SKM-1 treated with dmso at 0.1 percent for 144 hours (cell line): ENCODE measurements at regions not wholly inside any gene's neighbourhood (a gene's known extent, or its start where the extent isn't known, plus 50 kb on each side); places are given as distances from the start of the nearest gene placed in this dataset.
"Not testable (repeated sequence)": the region's sequence is repeated elsewhere in the genome, so short reads cannot be mapped to it uniquely, and the experiment has no call there.

Experiments used
- DNase-seq: peaks from one replicate; lab custom pipeline; 2025; ENCODE audit not compliant: unreplicated experiment; lab: John Stamatoyannopoulos, UW

DNA sequence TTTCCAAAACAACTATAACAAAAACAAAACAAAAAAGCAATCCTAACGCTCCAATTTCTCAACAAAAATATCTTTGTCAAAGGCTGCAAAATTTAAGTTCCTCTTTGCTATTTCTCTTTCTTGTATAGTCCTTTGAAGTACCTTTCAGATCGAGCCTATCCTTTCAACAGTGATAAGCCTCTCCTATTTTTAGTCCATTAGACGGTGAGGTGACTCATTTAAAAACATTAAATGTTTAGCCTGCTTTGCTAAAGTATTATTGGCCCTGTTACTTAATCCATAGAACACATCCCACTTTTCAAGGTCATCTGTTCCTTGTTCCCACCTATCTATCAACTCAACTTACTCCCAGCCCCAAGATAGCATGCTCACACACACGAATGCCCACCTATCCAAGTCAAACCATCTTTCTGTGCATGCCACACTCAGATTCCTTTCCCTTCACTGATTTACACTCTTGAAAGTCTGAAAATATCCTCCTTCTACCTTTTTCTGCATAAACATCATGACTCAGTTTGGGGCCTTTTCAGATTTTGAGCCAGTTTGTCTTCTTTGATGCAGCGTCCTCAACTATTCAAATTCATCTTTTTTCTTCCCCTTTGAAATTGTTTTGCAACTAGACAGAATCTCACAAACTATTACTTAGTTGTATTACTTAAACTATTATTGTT lies 224.9 kb upstream of the TMEM229A start:
- no peak for DNase-seq

DNA sequence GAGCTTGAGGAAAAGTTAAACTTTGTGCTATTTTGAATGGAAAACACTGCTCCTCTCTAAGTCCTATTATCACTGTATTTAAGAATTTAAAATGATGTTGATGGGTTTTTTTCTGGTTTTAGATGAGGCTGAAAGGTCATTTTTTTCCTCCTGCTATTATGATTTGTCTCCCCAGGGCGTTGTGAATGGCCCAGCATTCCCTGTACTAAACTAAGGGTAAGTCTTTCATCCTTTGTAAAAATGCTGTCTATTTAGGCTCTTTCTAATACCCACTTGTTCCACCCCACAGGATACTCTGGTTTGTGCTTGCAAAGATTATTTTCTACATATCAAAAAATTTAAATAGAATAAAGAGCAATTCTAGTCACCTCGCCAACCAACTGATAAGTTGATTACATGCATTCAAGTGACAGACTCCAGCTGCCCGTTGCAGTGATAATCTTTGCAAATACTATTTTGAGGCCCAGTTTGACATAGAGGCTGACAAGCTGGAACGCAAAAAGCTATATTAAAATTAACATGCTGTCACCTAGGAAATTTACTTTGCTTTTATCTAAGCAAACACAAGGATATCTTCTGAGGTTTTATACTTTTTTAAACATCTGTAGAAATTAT lies 222.3 kb upstream of the TMEM229A start:
- no peak for DNase-seq

DNA sequence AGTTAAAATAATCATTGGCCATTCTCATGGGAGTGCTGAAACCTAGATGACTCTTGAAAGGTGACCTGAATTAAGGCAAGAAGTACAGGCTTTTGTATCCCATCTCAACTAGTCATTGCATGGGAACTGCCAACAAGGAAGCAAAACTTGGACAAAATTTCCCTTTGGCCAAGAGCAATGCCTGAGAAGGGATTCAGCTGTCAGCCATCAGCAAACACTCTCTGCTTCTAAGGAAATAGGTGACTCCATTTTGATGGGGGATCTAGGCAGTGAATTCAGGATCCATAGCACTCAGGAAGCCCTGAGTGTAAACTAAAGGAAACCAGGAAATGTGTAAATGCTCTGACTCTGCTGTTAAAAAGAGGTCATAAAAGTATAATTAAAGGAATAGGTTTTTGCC lies 221.5 kb upstream of the TMEM229A start:
- no peak for DNase-seq

DNA sequence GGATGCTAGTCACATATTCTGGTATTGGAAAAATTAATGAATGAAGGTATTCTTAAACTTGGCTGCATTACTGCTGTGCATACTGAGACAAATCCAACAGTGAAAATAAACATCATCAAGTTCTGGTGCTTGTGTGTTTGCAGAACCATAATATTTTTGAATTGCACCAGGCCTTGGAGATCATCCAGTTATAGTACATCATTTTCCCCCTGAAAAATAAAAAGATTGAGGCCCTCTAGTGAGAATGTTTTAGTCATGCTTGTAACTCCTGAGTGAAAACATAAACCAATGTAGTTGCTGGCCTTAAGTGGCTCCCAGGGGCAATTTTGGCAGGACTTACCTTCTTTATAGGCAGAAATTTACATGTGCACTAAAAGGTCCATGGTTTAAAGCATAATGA lies 218.8 kb upstream of the TMEM229A start:
- no peak for DNase-seq

DNA sequence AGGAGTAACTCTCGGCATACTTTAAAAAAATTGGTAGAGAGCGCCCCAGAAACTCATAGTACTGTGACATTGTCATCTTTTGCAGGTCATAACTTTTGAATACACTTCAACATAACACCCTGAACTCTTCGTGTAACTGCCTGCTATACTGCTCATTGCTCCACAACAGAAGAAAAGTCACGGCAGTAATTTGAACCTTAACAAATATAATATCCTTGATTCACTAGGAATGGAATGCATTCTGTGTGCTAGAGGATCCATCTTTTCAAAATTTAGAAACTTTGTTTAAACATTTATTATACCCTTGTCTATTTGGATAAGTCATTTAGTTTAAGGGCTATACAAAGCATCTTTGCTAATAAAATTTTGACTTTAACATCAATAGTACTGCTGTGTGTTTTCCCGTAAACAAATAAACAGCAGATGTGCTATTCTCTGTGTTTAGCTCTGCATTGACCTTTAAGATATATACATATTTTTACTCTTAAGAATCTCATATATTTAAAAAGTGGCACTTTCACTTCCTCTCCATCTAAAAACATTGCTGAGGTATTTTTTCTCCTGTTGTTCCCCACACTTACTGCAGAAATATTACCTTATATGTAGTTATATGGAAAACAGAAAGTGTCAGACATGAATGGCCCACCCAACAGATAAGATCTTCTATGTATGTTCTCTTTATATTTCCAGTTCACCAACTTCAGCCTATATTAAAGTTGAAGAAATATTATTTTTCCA lies 217.6 kb upstream of the TMEM229A start:
- no peak for DNase-seq

DNA sequence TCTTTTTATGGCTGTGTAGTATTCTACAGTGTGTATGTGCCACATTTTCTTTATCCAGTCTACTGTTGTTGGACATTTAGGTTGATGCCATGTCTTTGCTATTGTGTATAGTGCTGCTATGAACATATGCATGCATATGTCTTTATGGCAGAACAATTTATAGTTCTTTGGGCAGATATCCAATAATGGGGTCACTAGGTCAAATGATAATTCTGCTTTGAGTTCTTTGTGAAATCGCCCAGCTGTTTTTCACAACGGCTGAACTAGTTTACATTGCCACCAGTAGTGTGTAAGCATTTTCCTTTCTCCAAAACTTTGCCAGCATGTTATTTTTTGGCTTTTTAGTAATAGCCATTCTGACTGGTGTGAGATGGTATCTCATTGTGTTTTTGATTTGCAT lies 214.8 kb upstream of the TMEM229A start:
- DNase-seq = no peak

DNA sequence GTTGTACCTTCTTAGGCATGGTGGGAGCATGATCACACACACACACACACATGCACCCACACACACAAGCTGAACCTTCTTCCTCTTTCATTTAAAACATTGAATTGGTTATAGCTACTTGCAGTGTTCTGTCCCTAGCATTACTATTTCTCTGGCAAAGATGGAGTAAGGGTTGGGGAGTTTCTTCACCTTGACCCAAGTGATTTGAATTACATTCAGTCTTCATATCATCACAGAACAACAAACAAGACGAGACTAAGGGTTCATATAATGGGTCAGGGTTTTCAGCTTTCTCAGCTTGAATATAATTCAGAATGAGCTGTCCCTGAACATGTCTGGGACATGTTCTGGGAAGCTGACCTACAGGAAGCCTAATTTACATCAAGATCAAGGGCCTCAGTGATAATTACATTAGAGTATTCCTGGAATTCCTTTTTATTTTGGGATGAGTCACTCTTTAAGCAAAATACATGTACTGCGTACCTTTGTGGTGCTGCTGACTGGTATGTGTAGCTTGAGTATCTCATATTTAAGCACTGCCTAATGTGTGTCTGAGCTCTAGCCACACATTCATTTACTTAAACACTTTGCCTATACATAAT lies 213.5 kb upstream of the TMEM229A start:
- DNase-seq = no peak

DNA sequence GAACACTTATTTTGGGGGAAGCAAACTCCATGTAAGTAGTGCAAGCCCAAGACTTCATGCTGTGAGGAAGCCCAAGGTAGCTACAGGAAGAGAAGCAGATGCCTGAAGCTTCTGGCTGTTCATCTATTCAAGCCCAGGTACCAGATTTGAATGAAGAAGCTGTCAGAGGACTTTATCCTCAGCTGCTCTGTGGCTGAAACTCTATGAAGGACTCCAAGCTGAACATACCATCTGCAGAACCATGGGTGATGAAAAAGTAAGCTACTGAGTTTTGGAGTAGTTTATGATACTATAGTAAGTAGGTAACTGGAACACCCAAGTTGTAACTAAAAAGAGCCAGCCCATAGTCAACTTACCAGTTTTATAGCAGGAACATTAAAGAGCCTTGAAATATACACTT lies 211.6 kb upstream of the TMEM229A start:
- DNase-seq = not testable (repeated sequence)

DNA sequence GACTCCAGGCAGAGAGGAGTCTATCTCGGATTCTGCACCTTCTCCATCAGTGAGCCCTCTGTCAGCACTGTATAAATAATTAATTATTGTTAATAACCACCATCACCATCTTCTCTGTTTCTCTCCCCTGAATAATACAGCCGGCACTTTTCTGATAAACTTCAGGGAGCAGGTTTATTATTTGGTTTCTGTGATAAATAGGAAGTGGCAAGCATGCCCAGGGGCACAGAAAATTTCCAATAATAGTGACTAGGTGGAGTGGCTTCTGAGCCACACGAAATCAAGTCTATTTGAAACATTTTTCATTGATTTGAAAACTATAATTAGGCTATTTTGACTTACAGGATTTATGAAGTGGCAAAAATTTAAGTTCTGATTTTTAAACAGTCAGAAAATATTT lies 186.8 kb upstream of the TMEM229A start:
- DNase-seq = no peak

DNA sequence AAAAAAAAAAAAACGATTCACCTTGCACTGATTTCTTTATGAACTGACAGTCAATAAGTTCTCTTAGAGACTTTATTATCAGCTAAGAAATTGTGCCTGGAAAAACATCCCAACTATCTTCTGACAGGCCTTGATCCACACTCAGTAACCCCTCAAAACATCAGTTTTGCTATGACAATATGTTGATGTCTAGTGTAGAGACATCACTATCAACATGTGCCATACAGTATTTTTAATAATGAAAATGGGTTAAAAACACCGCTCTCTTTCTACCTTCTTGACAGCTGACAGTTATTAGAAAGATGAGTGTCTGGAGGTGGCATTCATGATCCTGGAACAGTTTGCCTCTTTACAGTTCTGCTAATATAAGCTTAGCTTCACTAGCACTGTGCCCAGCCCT lies 175.8 kb upstream of the TMEM229A start:
- DNase-seq = no peak

DNA sequence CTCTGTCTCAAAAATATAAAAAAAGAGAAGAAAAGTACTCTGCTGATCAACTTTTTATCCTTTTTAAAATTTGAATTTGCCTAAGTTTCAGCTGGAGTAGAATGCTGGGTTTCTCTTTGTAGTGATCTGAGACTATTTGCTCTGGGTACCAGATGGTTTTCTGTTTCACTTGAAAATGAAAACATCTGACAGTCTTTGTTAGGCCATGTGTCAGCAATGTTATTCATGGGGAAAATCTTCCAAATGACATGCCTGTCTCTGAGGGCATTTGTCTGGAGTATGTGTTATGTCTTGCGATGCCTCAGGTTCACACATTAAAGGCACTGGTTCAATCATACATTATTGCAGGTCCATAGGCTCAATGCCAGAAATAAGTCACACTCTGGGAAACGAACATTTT lies 175.3 kb upstream of the TMEM229A start:
- DNase-seq = no peak

DNA sequence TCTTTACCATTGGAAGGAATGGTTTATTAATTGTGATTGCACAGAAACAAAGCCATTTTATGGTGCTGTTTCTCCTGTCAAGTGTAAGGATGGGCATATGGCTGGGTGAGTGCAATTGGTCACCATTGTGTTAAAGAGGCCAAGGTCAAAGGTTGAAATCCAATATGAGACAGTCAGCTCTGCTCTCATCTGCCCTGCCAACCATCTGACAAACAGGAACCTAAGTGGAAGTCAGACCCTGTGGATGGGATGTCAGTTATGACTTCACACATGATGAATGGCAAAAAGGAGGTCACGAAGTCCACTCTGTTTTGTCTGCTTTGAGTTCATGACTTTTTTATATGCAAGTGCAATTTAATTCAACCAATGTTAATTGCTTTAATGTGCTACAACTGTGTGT lies 172.7 kb upstream of the TMEM229A start:
- DNase-seq = no peak

DNA sequence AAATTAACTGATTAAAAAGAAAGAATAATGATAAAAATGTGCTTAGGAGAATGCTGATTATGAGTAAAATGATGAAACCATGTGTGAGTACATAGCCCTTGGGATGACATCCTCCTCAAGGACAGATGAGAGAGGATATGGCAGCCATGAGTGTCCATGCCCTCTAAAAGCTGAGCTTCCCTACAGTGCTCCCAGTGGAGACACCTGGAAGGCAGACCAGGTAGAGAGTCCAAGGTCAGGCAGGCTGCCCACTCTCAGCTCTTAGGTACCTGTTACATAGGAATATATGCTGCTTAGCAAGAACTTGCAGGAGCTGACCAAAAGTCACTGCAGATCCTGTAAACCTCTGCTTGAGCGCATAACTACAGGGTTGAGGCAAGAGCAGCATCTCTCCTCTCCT lies 169.7 kb upstream of the TMEM229A start:
- DNase-seq = no peak

DNA sequence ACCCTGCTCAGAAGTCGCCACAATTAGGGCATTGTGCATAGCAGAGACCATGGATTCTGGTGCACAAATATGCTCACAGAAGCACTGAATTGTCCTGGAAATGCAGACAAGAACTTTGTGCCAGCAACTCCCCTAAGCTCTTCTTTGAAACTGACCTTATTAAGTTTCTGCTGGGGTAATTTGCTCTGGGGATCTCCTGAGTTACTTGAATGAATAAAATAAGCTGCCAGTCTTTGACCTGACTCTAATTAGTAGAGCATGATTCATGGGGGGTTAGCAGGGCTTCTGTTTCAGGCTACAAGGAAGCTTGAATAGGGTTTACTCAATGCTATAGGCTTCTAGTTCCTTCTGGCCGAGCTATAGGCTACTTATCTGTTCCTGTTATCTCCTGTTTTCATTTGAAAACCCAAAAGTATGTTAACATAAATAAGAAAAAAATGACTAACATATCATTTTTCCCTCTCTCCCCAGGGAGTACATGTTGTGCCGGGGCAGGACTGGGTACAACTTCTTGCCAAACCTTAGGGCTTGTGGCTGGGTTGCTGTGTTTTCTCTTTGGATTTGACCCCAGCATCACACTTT lies 169.0 kb upstream of the TMEM229A start:
- DNase-seq = no peak

DNA sequence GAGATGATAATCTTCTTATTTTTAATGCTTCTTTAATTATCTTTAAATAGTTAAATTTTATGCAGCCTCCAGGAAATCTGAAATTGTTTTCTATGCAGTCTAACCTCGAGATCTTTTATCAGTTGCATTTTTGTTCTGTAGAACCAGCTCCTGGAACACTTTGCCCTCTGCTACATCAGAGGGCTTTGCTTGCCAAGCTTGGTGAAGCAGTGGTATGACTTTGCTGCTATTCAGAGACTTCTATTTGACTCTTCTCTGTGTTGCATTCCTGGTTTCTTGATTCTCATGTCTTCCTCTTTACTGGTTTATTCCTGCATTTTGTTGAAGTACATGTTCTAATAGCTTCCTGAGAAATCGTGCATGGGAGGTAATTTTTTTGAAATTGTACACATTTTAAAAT lies 163.7 kb upstream of the TMEM229A start:
- no peak for DNase-seq

DNA sequence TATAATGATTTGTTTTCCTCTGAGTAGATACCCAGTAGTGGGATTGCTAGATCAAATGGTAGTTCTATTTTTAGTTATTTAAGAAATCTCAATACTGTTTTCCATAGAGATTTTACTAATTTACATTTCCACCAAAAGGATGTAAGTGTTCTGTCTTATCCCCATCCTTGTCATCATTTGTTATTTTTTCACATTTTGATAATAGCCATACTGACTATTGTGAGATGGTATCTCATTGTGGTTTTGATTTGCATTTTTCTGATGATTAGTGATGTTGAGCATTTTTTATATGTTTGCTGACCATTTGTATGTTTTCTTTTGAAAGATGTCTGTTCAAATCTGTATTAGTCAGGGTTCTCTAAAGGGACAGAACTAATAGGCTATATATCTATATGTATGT lies 160.0 kb upstream of the TMEM229A start:
- DNase-seq = no peak

DNA sequence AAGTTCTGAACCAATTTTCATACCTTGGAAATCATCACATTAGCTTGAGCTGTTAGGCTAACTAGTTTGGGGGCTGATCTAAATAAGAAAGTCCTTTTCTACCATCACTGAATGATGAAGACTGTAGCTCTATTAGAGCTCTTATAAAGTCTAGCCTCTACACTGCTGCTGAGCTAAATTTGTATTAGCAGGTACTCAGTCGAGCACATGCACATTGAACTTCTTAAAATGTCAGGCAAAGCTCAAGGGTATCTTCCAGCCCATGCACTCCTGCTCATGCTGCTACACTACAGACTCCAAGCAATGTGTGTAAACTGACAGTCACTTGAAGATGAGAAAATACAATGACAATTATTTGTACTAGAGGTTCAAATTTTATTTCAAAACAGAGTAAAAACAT lies 158.8 kb upstream of the TMEM229A start:
- DNase-seq = no peak

DNA sequence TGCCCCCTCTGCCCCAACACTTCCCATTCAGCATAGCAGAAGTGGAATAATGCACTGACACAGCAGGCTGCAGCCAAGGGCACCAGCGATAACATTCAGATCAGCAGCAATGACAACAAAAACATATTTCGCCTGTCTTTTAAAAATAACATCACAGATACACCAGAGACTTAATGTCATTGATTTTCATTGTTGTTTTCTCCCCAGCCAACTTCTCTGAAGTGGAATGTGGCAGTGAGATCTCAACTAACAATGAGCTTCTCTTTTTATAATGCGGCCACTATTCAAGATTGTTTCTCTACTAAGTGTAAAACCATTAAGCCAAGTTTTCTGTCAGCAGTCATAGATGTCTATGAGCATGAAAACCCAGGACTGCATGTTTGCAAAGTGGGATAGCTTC lies 158.2 kb upstream of the TMEM229A start:
- no peak for DNase-seq

DNA sequence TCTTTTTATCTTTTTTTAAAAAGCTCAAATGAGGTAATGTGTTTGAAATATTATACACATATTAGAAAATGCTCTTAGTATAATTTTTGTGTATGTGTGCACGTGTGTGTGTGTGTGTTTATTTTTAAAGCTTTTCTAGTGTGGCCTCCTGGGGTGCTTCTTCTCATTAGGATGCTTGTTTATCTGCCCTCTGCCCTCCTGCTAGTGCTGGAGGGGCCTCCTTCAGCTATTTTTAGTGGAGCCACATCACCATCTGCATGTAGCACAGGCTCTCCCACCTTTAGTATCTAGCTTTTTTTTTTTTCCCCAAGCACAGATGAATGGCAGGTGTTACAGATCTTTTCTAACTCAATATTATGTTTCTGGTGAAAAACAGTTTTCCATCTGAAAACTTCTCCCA lies 155.7 kb upstream of the TMEM229A start:
- no peak for DNase-seq

DNA sequence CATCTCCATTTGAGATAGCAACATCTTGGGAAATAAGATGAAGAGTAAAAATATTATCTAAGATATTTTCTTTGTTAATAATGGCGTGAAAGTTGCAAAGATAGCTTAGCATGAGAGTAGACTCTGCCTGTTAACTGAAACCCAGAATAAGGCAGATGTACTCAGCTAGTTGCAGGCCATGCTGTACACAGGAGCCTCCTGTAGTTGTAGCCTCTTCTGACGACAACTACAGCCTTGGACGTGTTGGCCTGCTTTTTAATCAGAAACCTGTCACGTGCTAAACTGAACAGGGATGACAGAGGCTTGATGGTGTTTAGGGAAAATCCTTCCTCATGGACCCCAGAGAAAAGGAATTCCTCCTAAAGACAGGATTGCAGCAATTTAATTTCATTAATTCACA lies 155.1 kb upstream of the TMEM229A start:
- no peak for DNase-seq

DNA sequence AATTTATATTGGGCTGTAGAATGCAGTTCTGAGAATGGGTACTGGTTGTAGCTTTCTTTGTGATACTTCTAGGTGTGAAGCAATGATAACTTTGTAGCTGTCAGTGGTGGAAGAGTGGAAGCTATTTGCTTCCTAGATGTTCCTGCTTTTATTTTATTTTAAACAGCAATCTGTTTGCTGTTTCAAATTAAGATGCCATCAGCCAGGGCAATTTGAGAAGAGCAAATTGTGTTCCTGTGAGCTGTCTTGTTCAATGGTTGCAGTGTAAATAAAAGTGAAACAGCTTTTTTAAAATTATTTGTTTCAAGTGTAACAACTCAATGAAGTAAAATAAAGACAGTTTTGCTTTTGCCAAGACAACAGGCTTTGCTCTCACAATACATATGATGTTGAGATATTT lies 150.8 kb upstream of the TMEM229A start:
- no peak for DNase-seq

DNA sequence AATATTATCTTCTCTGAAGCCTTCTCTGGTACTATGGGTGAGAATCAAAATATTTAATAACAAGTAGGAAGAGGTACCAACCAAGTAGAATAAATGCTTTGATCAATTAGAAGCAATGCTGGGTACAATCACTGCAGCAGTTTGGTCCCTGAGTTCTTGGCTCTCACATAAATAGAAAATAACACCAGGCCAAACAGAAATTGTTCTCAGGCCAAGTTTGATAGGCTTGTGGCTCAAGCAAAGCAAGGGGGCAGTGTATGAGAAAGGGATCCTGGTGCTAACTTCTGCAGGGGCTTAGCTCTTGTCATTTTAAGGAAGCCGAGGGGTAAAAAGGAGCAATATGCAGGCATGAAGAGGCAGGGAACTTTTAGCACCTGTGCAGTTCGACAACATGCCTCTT lies 146.8 kb upstream of the TMEM229A start:
- no peak for DNase-seq
